Upper lobe of left lung (tissue), 4 donors: ENCODE measurements at regions not wholly inside any gene's neighbourhood (a gene's known extent, or its start where the extent isn't known, plus 50 kb on each side); places are given as distances from the start of the nearest gene placed in this dataset.

ENCODE experiments used
- EP300 ChIP-seq, 4 donors: sonication (generic); formaldehyde crosslinking; IDR thresholded peaks; one replicate each; pipeline ENCODE4 v1.5.1; 2017; ENCODE audit warnings: antibody characterized with exemption in 4 of 4, control low read depth in 2 of 4
- POLR2A ChIP-seq, 4 donors: fragments of 450-650 bp; IDR thresholded peaks; one replicate each; pipeline ENCODE4 v1.5.1; 2016 to 2017; ENCODE audit warnings: antibody characterized with exemption in 4 of 4, mild to moderate bottlenecking in 2 of 4
- POLR2AphosphoS5 ChIP-seq, 2 donors: sonication (generic); formaldehyde crosslinking; IDR thresholded peaks; one replicate each; pipeline ENCODE4 v1.5.1; 2017; ENCODE audit warnings: antibody characterized with exemption in 2 of 2
- TF ChIP-seq, protein P1 (sequence below), 6 experiments: fragments of 450-650 bp in 4 of 6; fragments of 200-600 bp in 2 of 6; sonication (generic) in 2 of 6; IDR thresholded peaks; one replicate each; pipeline ENCODE4 v1.5.1; 2016 to 2019; ENCODE audit warnings: antibody characterized with exemption in 6 of 6

DNA sequence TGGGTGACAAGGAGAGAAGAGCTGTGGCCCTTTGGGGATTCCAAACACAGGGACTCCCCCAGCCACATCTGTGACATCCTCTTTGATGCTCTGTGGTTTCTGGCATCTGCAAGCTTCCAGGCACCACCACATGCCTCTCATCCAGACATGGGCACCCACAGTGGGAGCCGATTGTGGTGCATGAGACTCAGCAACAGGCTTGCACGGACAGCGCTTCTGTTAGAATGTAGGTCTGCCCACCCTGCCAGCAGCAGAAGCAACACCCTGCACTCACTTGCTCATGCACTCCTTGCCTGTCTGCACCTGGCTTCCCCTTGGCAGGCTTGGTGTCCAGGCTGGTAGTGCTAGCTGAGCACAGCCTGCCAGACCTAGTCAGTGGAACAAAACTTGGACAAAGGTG, 735.0 kb upstream of the ZWINT start:
- TF ChIP-seq POLR2A (IDR thresholded peaks at IDR 0.05) (no peak), EP300 (IDR thresholded peaks at IDR 0.05) (no peak), POLR2AphosphoS5 (IDR thresholded peaks at IDR 0.05) (no peak)
- TF ChIP-seq, protein P1, sequence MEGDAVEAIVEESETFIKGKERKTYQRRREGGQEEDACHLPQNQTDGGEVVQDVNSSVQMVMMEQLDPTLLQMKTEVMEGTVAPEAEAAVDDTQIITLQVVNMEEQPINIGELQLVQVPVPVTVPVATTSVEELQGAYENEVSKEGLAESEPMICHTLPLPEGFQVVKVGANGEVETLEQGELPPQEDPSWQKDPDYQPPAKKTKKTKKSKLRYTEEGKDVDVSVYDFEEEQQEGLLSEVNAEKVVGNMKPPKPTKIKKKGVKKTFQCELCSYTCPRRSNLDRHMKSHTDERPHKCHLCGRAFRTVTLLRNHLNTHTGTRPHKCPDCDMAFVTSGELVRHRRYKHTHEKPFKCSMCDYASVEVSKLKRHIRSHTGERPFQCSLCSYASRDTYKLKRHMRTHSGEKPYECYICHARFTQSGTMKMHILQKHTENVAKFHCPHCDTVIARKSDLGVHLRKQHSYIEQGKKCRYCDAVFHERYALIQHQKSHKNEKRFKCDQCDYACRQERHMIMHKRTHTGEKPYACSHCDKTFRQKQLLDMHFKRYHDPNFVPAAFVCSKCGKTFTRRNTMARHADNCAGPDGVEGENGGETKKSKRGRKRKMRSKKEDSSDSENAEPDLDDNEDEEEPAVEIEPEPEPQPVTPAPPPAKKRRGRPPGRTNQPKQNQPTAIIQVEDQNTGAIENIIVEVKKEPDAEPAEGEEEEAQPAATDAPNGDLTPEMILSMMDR (IDR thresholded peaks at IDR 0.05) = no peak
